ENCODE measurements at regions not wholly inside any gene's neighbourhood (a gene's known extent, or its start where the extent isn't known, plus 50 kb on each side); places are given as distances from the start of the nearest gene placed in this dataset.

GRCh38 chr4:66569228-66569627, 898.9 kb upstream of the EPHA5 start:
- no peaks in the 10 kb centered on the region for H3K27me3 ChIP-seq (ENCODE audit: control insufficient read depth, extremely low read depth, insufficient read depth, low read length)
- no peak overlapping the region for H3K9ac ChIP-seq (ENCODE audit: control insufficient read depth, extremely low read depth, insufficient read depth, low read length)
- no peaks in the 10 kb centered on the region for H3K36me3 ChIP-seq (ENCODE audit: control insufficient read depth in 2 of 2, extremely low read depth in 1 of 2, insufficient read depth in 2 of 2, low read length in 2 of 2)
- H4K20me1 ChIP-seq (ENCODE audit: control insufficient read depth, extremely low read depth, insufficient read depth, low read length) = no peaks in the 10 kb centered on the region
- no peak for DNase-seq (ENCODE audit: low read depth, low spot score)
- H3K4me2 ChIP-seq (ENCODE audit: control insufficient read depth, extremely low read depth, insufficient read depth, low read depth, low read length) = no peak overlapping the region
- H3K9me1 ChIP-seq (ENCODE audit: control insufficient read depth, extremely low read depth, insufficient read depth, low read length) = no peaks in the 10 kb centered on the region
- H3K27ac ChIP-seq (ENCODE audit: control insufficient read depth, insufficient read depth, low read length) = no peak overlapping the region
- no peak overlapping the region for H2AFZ ChIP-seq (ENCODE audit: control insufficient read depth, low read length)
- TF ChIP-seq CTCF (optimal IDR thresholded peaks at IDR 0.05 in 1 of 3, IDR thresholded peaks at IDR 0.05 in 1 of 3, conservative IDR thresholded peaks at IDR 0.05 in 1 of 3; ENCODE audit: extremely low read depth in 1 of 3, insufficient read depth in 2 of 3, low read length in 3 of 3) (peak in 1 of 3 experiments; percentile 15), EZH2 (IDR thresholded peaks at IDR 0.05; ENCODE audit: low read length) (no peak)
- dilution Hi-C loops (cut with MboI; ENCODE audit: extremely low pct_ligation_motif_present, low sequenced_read_pairs) = no loop called here
- no peaks in the 10 kb centered on the region for H3K79me2 ChIP-seq (ENCODE audit: control insufficient read depth, insufficient read depth, low read length)
- no peak overlapping the region for H3K4me3 ChIP-seq (ENCODE audit: control insufficient read depth in 2 of 3, extremely low read depth in 1 of 3, insufficient read depth in 2 of 3, low read depth in 1 of 3, low read length in 3 of 3)
- FAIRE-seq = no peak
- H3K9me3 ChIP-seq (ENCODE audit: control insufficient read depth, low read depth, low read length) = no peaks in the 10 kb centered on the region
- peaks cover 10% of the 10 kb centered on the region for H3K4me1 ChIP-seq (ENCODE audit: control insufficient read depth, extremely low read depth, insufficient read depth, low read length)

DNA sequence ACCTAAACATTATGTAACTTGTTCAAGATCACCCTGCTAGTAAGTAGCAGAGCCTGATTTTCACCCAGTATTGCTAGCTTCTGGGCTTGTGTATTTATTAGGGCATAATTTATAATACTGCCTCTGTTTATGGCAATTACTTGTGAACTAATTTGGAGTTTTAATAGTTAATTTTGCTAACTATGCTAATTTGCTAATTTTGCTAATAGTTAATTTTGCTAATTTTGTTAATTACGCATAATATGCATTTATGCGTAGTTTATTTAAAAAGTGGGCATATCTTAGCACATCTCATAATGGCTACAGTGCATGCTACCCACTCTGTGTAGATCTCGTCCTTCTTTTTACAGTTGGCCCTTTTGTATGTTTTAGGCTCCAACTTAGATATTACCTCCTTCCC, 898.1 kb upstream of the EPHA5 start:
- Histone ChIP-seq H2AFZ (ENCODE audit: control insufficient read depth, low read length) (no peak overlapping the region), H3K9ac (ENCODE audit: control insufficient read depth, extremely low read depth, insufficient read depth, low read length) (no peak overlapping the region), H3K9me3 (ENCODE audit: control insufficient read depth, low read depth, low read length) (no peaks in the 10 kb centered on the region), H3K9me1 (ENCODE audit: control insufficient read depth, extremely low read depth, insufficient read depth, low read length) (no peaks in the 10 kb centered on the region), H4K20me1 (ENCODE audit: control insufficient read depth, extremely low read depth, insufficient read depth, low read length) (no peaks in the 10 kb centered on the region), H3K4me3 (ENCODE audit: control insufficient read depth in 2 of 3, extremely low read depth in 1 of 3, insufficient read depth in 2 of 3, low read depth in 1 of 3, low read length in 3 of 3) (no peak overlapping the region), H3K79me2 (ENCODE audit: control insufficient read depth, insufficient read depth, low read length) (no peaks in the 10 kb centered on the region), H3K27ac (ENCODE audit: control insufficient read depth, insufficient read depth, low read length) (no peak overlapping the region), H3K27me3 (ENCODE audit: control insufficient read depth, extremely low read depth, insufficient read depth, low read length) (no peaks in the 10 kb centered on the region), H3K36me3 (ENCODE audit: control insufficient read depth in 2 of 2, extremely low read depth in 1 of 2, insufficient read depth in 2 of 2, low read length in 2 of 2) (no peaks in the 10 kb centered on the region), H3K4me1 (ENCODE audit: control insufficient read depth, extremely low read depth, insufficient read depth, low read length) (peaks cover 9% of the 10 kb centered on the region), H3K4me2 (ENCODE audit: control insufficient read depth, extremely low read depth, insufficient read depth, low read depth, low read length) (no peak overlapping the region)
- FAIRE-seq (no peak), DNase-seq (ENCODE audit: low read depth, low spot score) (no peak)
- TF ChIP-seq CTCF (optimal IDR thresholded peaks at IDR 0.05 in 1 of 3, IDR thresholded peaks at IDR 0.05 in 1 of 3, conservative IDR thresholded peaks at IDR 0.05 in 1 of 3; ENCODE audit: extremely low read depth in 1 of 3, insufficient read depth in 2 of 3, low read length in 3 of 3) (no peak), EZH2 (IDR thresholded peaks at IDR 0.05; ENCODE audit: low read length) (no peak)
- dilution Hi-C loops (cut with MboI; ENCODE audit: extremely low pct_ligation_motif_present, low sequenced_read_pairs) = no loop called here

Measured in keratinocyte (primary cell).